Trophoblast cell (in vitro differentiated cells and primary cell): ENCODE measurements at regions not wholly inside any gene's neighbourhood (a gene's known extent, or its start where the extent isn't known, plus 50 kb on each side); places are given as distances from the start of the nearest gene placed in this dataset.

ENCODE experiments used
- DNase-seq, 2 donors: peaks; one replicate each; pipeline ENCODE4 v3.0.0-alpha.2; 2016
- H2AFZ ChIP-seq: 2 replicates; pipeline ENCODE4 v1.6.1; 2013; ENCODE audit warnings: low read length, moderate library complexity, mild to moderate bottlenecking; ENCODE audit not compliant: insufficient read depth, poor library complexity
- H2AK5ac ChIP-seq: 2 replicates; pipeline ENCODE4 v1.6.1; 2013; ENCODE audit warnings: mild to moderate bottlenecking, low read length
- H2BK120ac ChIP-seq: 2 replicates; pipeline ENCODE4 v1.6.1; 2013; ENCODE audit warnings: low read length, mild to moderate bottlenecking, moderate library complexity; ENCODE audit not compliant: insufficient read depth, poor library complexity
- H2BK12ac ChIP-seq: 2 replicates; pipeline ENCODE4 v1.6.1; 2013; ENCODE audit warnings: mild to moderate bottlenecking, low read length, moderate library complexity
- H2BK5ac ChIP-seq: 2 replicates; pipeline ENCODE4 v1.6.1; 2013; ENCODE audit warnings: low read length, low read depth, moderate library complexity, mild to moderate bottlenecking; ENCODE audit not compliant: poor library complexity
- H3K14ac ChIP-seq: 2 replicates; pipeline ENCODE4 v1.6.1; 2013; ENCODE audit warnings: mild to moderate bottlenecking, low read length
- H3K18ac ChIP-seq: 2 replicates; pipeline ENCODE4 v1.6.1; 2013; ENCODE audit warnings: mild to moderate bottlenecking, low read length
- H3K23ac ChIP-seq: 2 replicates; pipeline ENCODE4 v1.6.1; 2013; ENCODE audit warnings: low read length
- H3K27ac ChIP-seq: 2 replicates; pipeline ENCODE4 v1.5.1; 2013; ENCODE audit warnings: low read depth, mild to moderate bottlenecking, inconsistent platforms, low read length, moderate library complexity
- H3K27me3 ChIP-seq: 2 replicates; pipeline ENCODE4 v1.6.1; 2013; ENCODE audit warnings: inconsistent platforms, mild to moderate bottlenecking, low read length, moderate library complexity; ENCODE audit not compliant: insufficient read depth
- H3K36me3 ChIP-seq, 2 experiments: 1 replicate in 1 of 2; 2 replicates in 1 of 2; pipeline ENCODE4 v1.6.1; 2013; ENCODE audit warnings: low read length in 2 of 2, mild to moderate bottlenecking in 2 of 2, moderate library complexity in 1 of 2; ENCODE audit not compliant: insufficient read depth in 2 of 2, control insufficient read depth in 1 of 2
- H3K4ac ChIP-seq: 2 replicates; pipeline ENCODE4 v1.6.1; 2013; ENCODE audit warnings: low read depth, mild to moderate bottlenecking, low read length, moderate library complexity
- H3K4me1 ChIP-seq, 2 experiments: 1 replicate in 1 of 2; 2 replicates in 1 of 2; pipeline ENCODE4 v1.6.1; 2013; ENCODE audit warnings: low read length in 2 of 2, mild to moderate bottlenecking in 2 of 2, moderate library complexity in 1 of 2; ENCODE audit not compliant: insufficient read depth in 2 of 2, control insufficient read depth in 1 of 2
- H3K4me2 ChIP-seq: 2 replicates; pipeline ENCODE4 v1.6.1; 2013; ENCODE audit warnings: inconsistent platforms, mild to moderate bottlenecking, low read length, moderate library complexity
- H3K4me3 ChIP-seq: 2 replicates; pipeline ENCODE4 v1.5.1; 2013; ENCODE audit warnings: mild to moderate bottlenecking, low read depth, low read length, inconsistent platforms
- H3K79me1 ChIP-seq: one replicate; pipeline ENCODE4 v1.6.1; 2013; ENCODE audit warnings: low read length
- H3K79me2 ChIP-seq: 2 replicates; pipeline ENCODE4 v1.6.1; 2013; ENCODE audit warnings: low read length, mild to moderate bottlenecking; ENCODE audit not compliant: control insufficient read depth, insufficient read depth, poor library complexity
- H3K9ac ChIP-seq: 2 replicates; pipeline ENCODE4 v1.6.1; 2013; ENCODE audit warnings: mild to moderate bottlenecking, low read length
- H3K9me3 ChIP-seq: 2 replicates; pipeline ENCODE4 v1.6.1; 2013; ENCODE audit warnings: low read depth, mild to moderate bottlenecking, control low read depth, inconsistent platforms, low read length; ENCODE audit not compliant: insufficient read depth
- H4K12ac ChIP-seq: 2 replicates; pipeline ENCODE4 v1.6.1; 2013; ENCODE audit warnings: low read depth, mild to moderate bottlenecking, low read length, moderate library complexity
- H4K8ac ChIP-seq: 2 replicates; pipeline ENCODE4 v1.6.1; 2013; ENCODE audit warnings: low read depth, mild to moderate bottlenecking, low read length, moderate library complexity
- H4K91ac ChIP-seq: one replicate; pipeline ENCODE4 v1.6.1; 2013; ENCODE audit warnings: low read depth, mild to moderate bottlenecking, low read length, moderate library complexity
- WGBS: extraction: QIAGEN DNeasy Blood & Tissue Kit; methylation state at CpG from one replicate; pipeline ENCODE4 v1.1.7; 2013; ENCODE audit warnings: missing lambda C conversion rate; ENCODE audit not compliant: insufficient read length, insufficient coverage; ENCODE audit errors: extremely low coverage; 5-methylcytosine and 5-hydroxymethylcytosine counted together

- Histone ChIP-seq H3K18ac (no peak overlapping the region), H3K4me2 (no peak overlapping the region), H3K79me2 (no peaks in the 10 kb centered on the region), H3K4me1 (no peaks in the 10 kb centered on the region), H3K4ac (no peak overlapping the region), H3K9ac (no peak overlapping the region), H2BK120ac (no peak overlapping the region), H4K91ac (no peak overlapping the region), H3K79me1 (peaks cover 2% of the 10 kb centered on the region), H3K27ac (no peak overlapping the region), H3K4me3 (no peak overlapping the region), H3K36me3 (no peaks in the 10 kb centered on the region), H3K27me3 (no peaks in the 10 kb centered on the region), H3K9me3 (no peaks in the 10 kb centered on the region), H3K23ac (no peak overlapping the region), H4K12ac (no peak overlapping the region), H3K14ac (no peak overlapping the region), H2BK12ac (no peak overlapping the region), H2AFZ (no peak overlapping the region), H2BK5ac (no peak overlapping the region), H2AK5ac (no peak overlapping the region), H4K8ac (no peak overlapping the region)
- WGBS, result no CpG with 5 or more reads among the region's 2 CpGs
- DNase-seq, result no peak
Measured at GRCh38 chr1:101102426-101103156, 77.0 kb upstream of the DPH5 start.

GRCh38 chr1:101101360-101101759, 75.8 kb upstream of the DPH5 start:
- no peak overlapping the region for H4K8ac ChIP-seq
- peaks cover 2% of the 10 kb centered on the region for H3K79me1 ChIP-seq
- H3K4me2 ChIP-seq, result no peak overlapping the region
- H3K4ac ChIP-seq, result no peak overlapping the region
- H3K36me3 ChIP-seq, result no peaks in the 10 kb centered on the region
- H3K18ac ChIP-seq, result no peak overlapping the region
- H3K23ac ChIP-seq, result no peak overlapping the region
- H3K4me1 ChIP-seq, result no peaks in the 10 kb centered on the region
- no peaks in the 10 kb centered on the region for H3K27me3 ChIP-seq
- no peak overlapping the region for H2BK5ac ChIP-seq
- H3K14ac ChIP-seq, result no peak overlapping the region
- H4K91ac ChIP-seq, result no peak overlapping the region
- WGBS, result no CpG with 5 or more reads among the region's 2 CpGs
- H2BK12ac ChIP-seq, result no peak overlapping the region
- no peak overlapping the region for H2AFZ ChIP-seq
- no peak overlapping the region for H2BK120ac ChIP-seq
- no peak overlapping the region for H2AK5ac ChIP-seq
- no peak overlapping the region for H3K9ac ChIP-seq
- no peak overlapping the region for H3K27ac ChIP-seq
- H3K79me2 ChIP-seq, result no peaks in the 10 kb centered on the region
- no peak overlapping the region for H3K4me3 ChIP-seq
- H3K9me3 ChIP-seq, result no peaks in the 10 kb centered on the region
- DNase-seq, result no peak
- no peak overlapping the region for H4K12ac ChIP-seq

DNA sequence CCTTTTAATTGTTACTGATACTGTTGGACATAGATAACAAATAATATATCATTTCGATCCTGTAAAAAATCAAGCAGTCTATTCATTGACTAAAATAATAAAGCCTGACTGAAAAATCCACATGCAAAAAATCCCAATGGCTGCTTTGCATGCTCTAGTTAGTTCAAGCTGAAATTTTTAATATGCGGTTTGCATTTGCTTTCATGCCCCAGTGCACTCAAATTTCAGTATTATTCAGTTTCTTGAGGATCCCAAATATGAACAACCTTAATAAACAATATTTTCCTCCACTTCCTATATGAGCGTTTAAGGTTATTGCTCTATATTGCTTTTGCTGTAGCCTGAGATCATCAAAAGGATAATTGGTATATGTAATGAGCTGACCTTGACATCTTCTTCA, 75.1 kb upstream of the DPH5 start:
- H3K18ac ChIP-seq, result no peak overlapping the region
- H3K4ac ChIP-seq, result no peak overlapping the region
- no peak overlapping the region for H3K27ac ChIP-seq
- no peak overlapping the region for H4K12ac ChIP-seq
- no peaks in the 10 kb centered on the region for H3K4me1 ChIP-seq
- no peak overlapping the region for H3K4me3 ChIP-seq
- no peaks in the 10 kb centered on the region for H3K36me3 ChIP-seq
- WGBS, result no CpG with 5 or more reads among the region's 3 CpGs
- no peak overlapping the region for H4K91ac ChIP-seq
- H2AK5ac ChIP-seq, result no peak overlapping the region
- no peak overlapping the region for H2AFZ ChIP-seq
- no peaks in the 10 kb centered on the region for H3K79me2 ChIP-seq
- H3K79me1 ChIP-seq, result peaks cover 2% of the 10 kb centered on the region
- no peaks in the 10 kb centered on the region for H3K9me3 ChIP-seq
- no peaks in the 10 kb centered on the region for H3K27me3 ChIP-seq
- no peak for DNase-seq
- no peak overlapping the region for H3K9ac ChIP-seq
- no peak overlapping the region for H3K14ac ChIP-seq
- no peak overlapping the region for H4K8ac ChIP-seq
- H3K4me2 ChIP-seq, result no peak overlapping the region
- no peak overlapping the region for H2BK5ac ChIP-seq
- no peak overlapping the region for H2BK120ac ChIP-seq
- H3K23ac ChIP-seq, result no peak overlapping the region
- no peak overlapping the region for H2BK12ac ChIP-seq

DNA sequence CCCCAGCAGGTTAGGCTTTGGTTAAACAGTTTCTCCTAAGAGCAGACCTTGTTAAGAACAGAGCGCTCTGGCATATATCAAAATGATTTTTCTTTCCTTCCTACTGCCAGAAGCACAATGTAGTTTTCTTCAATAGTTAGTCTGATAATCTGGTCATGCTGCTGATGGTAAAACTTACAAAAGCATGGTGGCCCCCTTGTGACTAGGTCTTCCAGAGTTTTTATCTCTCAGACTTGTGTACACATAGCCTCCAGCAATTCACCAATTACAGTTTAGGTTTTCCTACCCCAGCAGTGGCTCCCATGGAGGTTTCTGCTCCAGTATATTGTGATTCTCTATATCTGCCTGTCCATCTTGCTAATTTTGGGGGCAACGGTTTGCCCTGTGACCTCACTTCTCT, 73.3 kb upstream of the DPH5 start:
- Histone ChIP-seq H3K27ac (peak overlapping the region; percentile 31), H2BK12ac (no peak overlapping the region), H4K12ac (no peak overlapping the region), H3K79me2 (no peaks in the 10 kb centered on the region), H2BK5ac (no peak overlapping the region), H3K14ac (no peak overlapping the region), H3K4me1 (no peaks in the 10 kb centered on the region), H2AFZ (no peak overlapping the region), H3K18ac (no peak overlapping the region), H3K4me3 (no peak overlapping the region), H4K91ac (no peak overlapping the region), H3K9me3 (no peaks in the 10 kb centered on the region), H2BK120ac (no peak overlapping the region), H3K23ac (no peak overlapping the region), H3K9ac (no peak overlapping the region), H3K4me2 (no peak overlapping the region), H3K27me3 (no peaks in the 10 kb centered on the region), H4K8ac (no peak overlapping the region), H3K79me1 (peaks cover 2% of the 10 kb centered on the region), H3K4ac (no peak overlapping the region), H2AK5ac (no peak overlapping the region), H3K36me3 (no peaks in the 10 kb centered on the region)
- DNase-seq, result peak in 1 of 2 donors; percentile 14
- no CpG with 5 or more reads among the region's 2 CpGs for WGBS
